ENCODE measurements at regions not wholly inside any gene's neighbourhood (a gene's known extent, or its start where the extent isn't known, plus 50 kb on each side); places are given as distances from the start of the nearest gene placed in this dataset.

GRCh38 chrX:51824061-51824460 is 69.4 kb upstream of the MAGED1 start:
- Mint-ChIP-seq H3K4me3 (ENCODE audit: unreplicated experiment) (no peak overlapping the region), H3K36me3 (ENCODE audit: low read depth, unreplicated experiment) (no peaks in the 10 kb centered on the region), H3K4me1 (ENCODE audit: unreplicated experiment) (peaks cover 5% of the 10 kb centered on the region), H3K9me3 (ENCODE audit: unreplicated experiment) (no peaks in the 10 kb centered on the region), H3K27ac (ENCODE audit: unreplicated experiment) (no peak overlapping the region), H3K27me3 (ENCODE audit: unreplicated experiment) (no peaks in the 10 kb centered on the region)
- no peak for DNase-seq (ENCODE audit: low spot score)
- TF ChIP-seq, protein P1, sequence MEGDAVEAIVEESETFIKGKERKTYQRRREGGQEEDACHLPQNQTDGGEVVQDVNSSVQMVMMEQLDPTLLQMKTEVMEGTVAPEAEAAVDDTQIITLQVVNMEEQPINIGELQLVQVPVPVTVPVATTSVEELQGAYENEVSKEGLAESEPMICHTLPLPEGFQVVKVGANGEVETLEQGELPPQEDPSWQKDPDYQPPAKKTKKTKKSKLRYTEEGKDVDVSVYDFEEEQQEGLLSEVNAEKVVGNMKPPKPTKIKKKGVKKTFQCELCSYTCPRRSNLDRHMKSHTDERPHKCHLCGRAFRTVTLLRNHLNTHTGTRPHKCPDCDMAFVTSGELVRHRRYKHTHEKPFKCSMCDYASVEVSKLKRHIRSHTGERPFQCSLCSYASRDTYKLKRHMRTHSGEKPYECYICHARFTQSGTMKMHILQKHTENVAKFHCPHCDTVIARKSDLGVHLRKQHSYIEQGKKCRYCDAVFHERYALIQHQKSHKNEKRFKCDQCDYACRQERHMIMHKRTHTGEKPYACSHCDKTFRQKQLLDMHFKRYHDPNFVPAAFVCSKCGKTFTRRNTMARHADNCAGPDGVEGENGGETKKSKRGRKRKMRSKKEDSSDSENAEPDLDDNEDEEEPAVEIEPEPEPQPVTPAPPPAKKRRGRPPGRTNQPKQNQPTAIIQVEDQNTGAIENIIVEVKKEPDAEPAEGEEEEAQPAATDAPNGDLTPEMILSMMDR (IDR thresholded peaks at IDR 0.05; ENCODE audit: unreplicated experiment), result no peak

- TF ChIP-seq, protein P1 (IDR thresholded peaks at IDR 0.05; ENCODE audit: unreplicated experiment), result no peak
- H3K4me3 Mint-ChIP-seq (ENCODE audit: unreplicated experiment), result no peak overlapping the region
- H3K4me1 Mint-ChIP-seq (ENCODE audit: unreplicated experiment), result peaks cover 5% of the 10 kb centered on the region
- no peaks in the 10 kb centered on the region for H3K36me3 Mint-ChIP-seq (ENCODE audit: low read depth, unreplicated experiment)
- no peak for DNase-seq (ENCODE audit: low spot score)
- no peaks in the 10 kb centered on the region for H3K27me3 Mint-ChIP-seq (ENCODE audit: unreplicated experiment)
- no peak overlapping the region for H3K27ac Mint-ChIP-seq (ENCODE audit: unreplicated experiment)
- H3K9me3 Mint-ChIP-seq (ENCODE audit: unreplicated experiment), result no peaks in the 10 kb centered on the region
These were observed 68.0 kb upstream of the MAGED1 start for GRCh38 chrX:51825436-51825835.

- no peaks in the 10 kb centered on the region for H3K9me3 Mint-ChIP-seq (ENCODE audit: unreplicated experiment)
- no peak overlapping the region for H3K27ac Mint-ChIP-seq (ENCODE audit: unreplicated experiment)
- TF ChIP-seq, protein P1 (IDR thresholded peaks at IDR 0.05; ENCODE audit: unreplicated experiment), result no peak
- H3K4me3 Mint-ChIP-seq (ENCODE audit: unreplicated experiment), result no peak overlapping the region
- H3K36me3 Mint-ChIP-seq (ENCODE audit: low read depth, unreplicated experiment), result no peaks in the 10 kb centered on the region
- peaks cover 1% of the 10 kb centered on the region for H3K27me3 Mint-ChIP-seq (ENCODE audit: unreplicated experiment)
- no peaks in the 10 kb centered on the region for H3K4me1 Mint-ChIP-seq (ENCODE audit: unreplicated experiment)
- no peak for DNase-seq (ENCODE audit: low spot score)
These were observed 59.3 kb upstream of the MAGED1 start for GRCh38 chrX:51834076-51834475.

DNA sequence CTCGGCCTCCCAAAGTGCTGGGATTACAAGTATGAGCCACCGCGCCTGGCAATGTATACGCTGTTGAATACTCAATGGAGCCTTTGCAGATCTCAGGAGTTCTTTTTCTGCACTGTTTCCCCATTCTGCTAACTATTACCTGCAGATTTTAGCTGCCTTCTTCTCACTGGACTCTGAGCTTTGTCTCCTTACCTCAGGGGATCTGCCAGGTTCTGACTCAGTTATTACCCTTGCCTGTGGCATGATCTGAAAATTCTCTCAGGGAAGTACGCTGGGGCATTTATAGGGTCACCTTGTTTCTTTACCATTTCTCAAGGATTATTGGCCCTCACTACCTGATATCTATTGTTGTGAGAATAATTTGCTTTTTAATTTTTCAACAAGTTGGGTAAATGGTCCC is 56.6 kb upstream of the MAGED1 start:
- TF ChIP-seq, protein P1 (IDR thresholded peaks at IDR 0.05; ENCODE audit: unreplicated experiment), result no peak
- Mint-ChIP-seq H3K4me1 (ENCODE audit: unreplicated experiment) (no peaks in the 10 kb centered on the region), H3K27ac (ENCODE audit: unreplicated experiment) (no peak overlapping the region), H3K4me3 (ENCODE audit: unreplicated experiment) (no peak overlapping the region), H3K9me3 (ENCODE audit: unreplicated experiment) (no peaks in the 10 kb centered on the region), H3K36me3 (ENCODE audit: low read depth, unreplicated experiment) (no peaks in the 10 kb centered on the region), H3K27me3 (ENCODE audit: unreplicated experiment) (peaks cover 1% of the 10 kb centered on the region)
- no peak for DNase-seq (ENCODE audit: low spot score)

GRCh38 chrX:51837451-51837850 is 56.0 kb upstream of the MAGED1 start:
- H3K4me3 Mint-ChIP-seq (ENCODE audit: unreplicated experiment), result no peak overlapping the region
- TF ChIP-seq, protein P1 (IDR thresholded peaks at IDR 0.05; ENCODE audit: unreplicated experiment), result no peak
- no peaks in the 10 kb centered on the region for H3K4me1 Mint-ChIP-seq (ENCODE audit: unreplicated experiment)
- H3K9me3 Mint-ChIP-seq (ENCODE audit: unreplicated experiment), result no peaks in the 10 kb centered on the region
- H3K27me3 Mint-ChIP-seq (ENCODE audit: unreplicated experiment), result peaks cover 1% of the 10 kb centered on the region
- DNase-seq (ENCODE audit: low spot score), result no peak
- no peaks in the 10 kb centered on the region for H3K36me3 Mint-ChIP-seq (ENCODE audit: low read depth, unreplicated experiment)
- H3K27ac Mint-ChIP-seq (ENCODE audit: unreplicated experiment), result no peak overlapping the region
